Thymus (tissue), 11 donors: ENCODE measurements at regions not wholly inside any gene's neighbourhood (a gene's known extent, or its start where the extent isn't known, plus 50 kb on each side); places are given as distances from the start of the nearest gene placed in this dataset.

Experiments used
- DNase-seq, 9 donors: peaks; one replicate each; pipeline ENCODE4 v3.0.0-alpha.2; 2013; ENCODE audit warnings: low spot score in 9 of 9, low read depth in 6 of 9, missing footprints in 1 of 9
- H3K27ac ChIP-seq, 2 donors: one replicate each; pipeline ENCODE4 v1.5.1; 2013; ENCODE audit warnings: control low read depth in 1 of 2, low read depth in 1 of 2, low read length in 1 of 2, mild to moderate bottlenecking in 1 of 2, moderate library complexity in 1 of 2
- H3K27me3 ChIP-seq, 2 donors: one replicate each; pipeline ENCODE4 v1.5.1; 2013; ENCODE audit warnings: low read length in 1 of 2; ENCODE audit not compliant: control insufficient read depth in 2 of 2, insufficient read depth in 1 of 2
- H3K36me3 ChIP-seq, 2 donors: one replicate each; pipeline ENCODE4 v1.5.1; 2013; ENCODE audit warnings: low read length in 1 of 2, mild to moderate bottlenecking in 1 of 2, moderate library complexity in 1 of 2; ENCODE audit not compliant: control insufficient read depth in 2 of 2, insufficient read depth in 2 of 2
- H3K4me1 ChIP-seq, 2 donors: one replicate each; pipeline ENCODE4 v1.5.1; 2013; ENCODE audit warnings: low read length in 2 of 2; ENCODE audit not compliant: control insufficient read depth in 2 of 2, insufficient read depth in 2 of 2
- H3K4me3 ChIP-seq, 2 donors: one replicate each; pipeline ENCODE4 v1.5.1; 2013; ENCODE audit warnings: low read length in 2 of 2, control low read depth in 1 of 2, mild to moderate bottlenecking in 1 of 2
- H3K9me3 ChIP-seq, 2 donors: one replicate each; pipeline ENCODE4 v1.5.1; 2013; ENCODE audit warnings: low read length in 1 of 2, mild to moderate bottlenecking in 1 of 2; ENCODE audit not compliant: control insufficient read depth in 2 of 2, insufficient read depth in 1 of 2
- WGBS: extraction: QIAGEN DNeasy Blood & Tissue Kit; methylation state at CpG from one replicate; pipeline ENCODE4 v1.1.7; 2013; 5-methylcytosine and 5-hydroxymethylcytosine counted together
- donor health status: healthy.

- Histone ChIP-seq H3K36me3 (no peaks in the 10 kb centered on the region), H3K27ac (no peak overlapping the region), H3K4me3 (no peak overlapping the region), H3K27me3 (peaks cover 9 to 22% of the 10 kb centered on the region in 2 donors), H3K4me1 (no peaks in the 10 kb centered on the region), H3K9me3 (peaks cover 0 to 9% of the 10 kb centered on the region in 2 donors)
- no peak for DNase-seq
- WGBS: 28% methylated on average over 41 of the region's 41 CpGs
These were observed 239.2 kb upstream of the CPNE8 start for GRCh38 chr12:39144613-39145061.

DNA sequence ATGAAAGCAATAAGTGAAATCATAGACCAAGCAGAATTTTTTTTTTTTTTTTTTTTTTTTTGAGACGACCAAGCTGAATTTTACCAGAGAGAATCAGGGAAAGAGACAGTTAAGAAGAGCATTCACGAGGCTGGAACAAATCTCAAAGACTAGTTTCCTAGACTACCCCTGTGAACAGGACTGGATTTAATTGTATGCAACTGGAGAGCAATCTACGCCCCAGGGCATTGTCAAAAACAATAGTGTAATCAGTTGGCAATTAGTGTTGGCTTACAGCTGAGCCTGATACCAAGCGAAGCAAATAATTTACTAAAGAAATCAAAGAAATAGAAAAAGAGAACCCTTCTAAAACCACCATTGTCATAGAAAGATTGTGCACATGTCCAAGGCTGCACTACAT lies 232.9 kb upstream of the CPNE8 start:
- DNase-seq: no peak
- H3K27ac ChIP-seq: no peak overlapping the region
- no peak overlapping the region for H3K4me3 ChIP-seq
- WGBS: 81% methylated on average over 4 of the region's 4 CpGs
- H3K27me3 ChIP-seq: no peaks in the 10 kb centered on the region
- no peaks in the 10 kb centered on the region for H3K4me1 ChIP-seq
- H3K9me3 ChIP-seq: no peaks in the 10 kb centered on the region
- H3K36me3 ChIP-seq: no peaks in the 10 kb centered on the region

GRCh38 chr12:39127401-39127800 lies 222.0 kb upstream of the CPNE8 start:
- Histone ChIP-seq H3K9me3 (peaks cover 0 to 4% of the 10 kb centered on the region in 2 donors), H3K4me1 (no peaks in the 10 kb centered on the region), H3K36me3 (no peaks in the 10 kb centered on the region), H3K27ac (no peak overlapping the region), H3K4me3 (no peak overlapping the region), H3K27me3 (no peaks in the 10 kb centered on the region)
- DNase-seq: no peak
- 86% methylated on average over 4 of the region's 4 CpGs for WGBS

DNA sequence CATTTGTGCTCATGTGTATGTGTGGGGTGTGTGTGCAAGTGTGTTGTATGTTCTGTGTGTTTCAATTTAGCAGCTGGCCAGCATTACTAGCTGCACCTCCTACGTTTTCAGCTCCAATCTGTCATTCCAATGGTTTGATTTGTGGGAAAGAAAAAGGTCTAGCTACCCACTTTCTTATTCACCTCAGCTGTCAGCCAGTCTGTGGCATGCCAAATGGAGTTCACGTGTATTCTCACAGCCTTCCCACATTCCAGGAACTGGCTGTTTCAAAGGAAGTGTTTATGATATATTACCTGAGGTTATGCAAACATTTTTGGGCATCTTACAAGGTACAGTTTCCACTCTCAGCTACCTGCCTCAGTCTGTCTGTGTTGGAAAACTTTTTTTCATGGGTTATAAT lies 220.2 kb upstream of the CPNE8 start:
- no peak overlapping the region for H3K27ac ChIP-seq
- H3K4me3 ChIP-seq: no peak overlapping the region
- 40% methylated on average over 2 of the region's 2 CpGs for WGBS
- H3K4me1 ChIP-seq: no peaks in the 10 kb centered on the region
- H3K9me3 ChIP-seq: peaks cover 0 to 7% of the 10 kb centered on the region in 2 donors
- DNase-seq: no peak
- H3K27me3 ChIP-seq: no peaks in the 10 kb centered on the region
- H3K36me3 ChIP-seq: no peaks in the 10 kb centered on the region

GRCh38 chr12:39124768-39125167 lies 219.4 kb upstream of the CPNE8 start:
- DNase-seq: no peak
- no peaks in the 10 kb centered on the region for H3K36me3 ChIP-seq
- peaks cover 0 to 7% of the 10 kb centered on the region in 2 donors for H3K9me3 ChIP-seq
- H3K27ac ChIP-seq: no peak overlapping the region
- WGBS: 92% methylated on average over 6 of the region's 6 CpGs
- H3K27me3 ChIP-seq: no peaks in the 10 kb centered on the region
- no peaks in the 10 kb centered on the region for H3K4me1 ChIP-seq
- no peak overlapping the region for H3K4me3 ChIP-seq

- Histone ChIP-seq H3K4me1 (no peaks in the 10 kb centered on the region), H3K27ac (no peak overlapping the region), H3K27me3 (no peaks in the 10 kb centered on the region), H3K36me3 (no peaks in the 10 kb centered on the region), H3K9me3 (peaks cover 0 to 7% of the 10 kb centered on the region in 2 donors), H3K4me3 (no peak overlapping the region)
- DNase-seq: no peak
- WGBS: 62% methylated on average over 2 of the region's 2 CpGs
These were observed 218.3 kb upstream of the CPNE8 start for GRCh38 chr12:39123580-39124253.

DNA sequence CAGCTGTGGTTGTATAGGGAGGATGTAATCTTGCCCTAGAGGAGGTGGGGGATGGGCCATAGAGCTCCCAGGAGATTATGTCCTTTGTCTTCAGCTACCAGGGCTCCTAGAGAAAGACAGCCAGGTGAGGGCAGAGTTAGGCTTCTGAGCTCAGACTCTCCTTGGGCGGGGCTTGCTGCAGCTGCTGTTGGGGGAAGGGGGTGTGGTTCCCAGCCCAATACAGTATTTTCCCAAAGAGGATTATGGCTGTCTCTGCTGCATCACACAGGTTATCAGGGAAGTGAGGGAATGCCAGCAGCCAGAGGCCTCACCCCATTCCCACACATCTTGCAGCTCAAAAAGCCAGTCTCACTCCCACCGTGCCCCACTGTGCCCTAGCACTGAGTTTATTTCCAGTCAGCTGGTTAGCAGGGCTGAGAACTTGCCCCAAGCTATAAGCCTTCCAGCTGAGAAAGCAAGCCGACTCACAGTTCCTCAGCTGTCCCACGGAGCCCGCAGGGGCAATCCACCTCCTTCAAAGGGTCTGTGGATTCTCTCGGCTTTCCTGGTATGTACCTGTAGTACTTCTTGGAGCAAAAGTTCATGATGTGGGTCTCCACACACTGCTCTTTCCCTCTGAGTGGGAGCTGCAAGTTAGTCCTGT lies 217.3 kb upstream of the CPNE8 start:
- Histone ChIP-seq H3K27me3 (no peaks in the 10 kb centered on the region), H3K4me1 (no peaks in the 10 kb centered on the region), H3K9me3 (peaks cover 0 to 7% of the 10 kb centered on the region in 2 donors), H3K27ac (no peak overlapping the region), H3K4me3 (no peak overlapping the region), H3K36me3 (no peaks in the 10 kb centered on the region)
- 93% methylated on average over 6 of the region's 6 CpGs for WGBS
- DNase-seq: no peak

- Histone ChIP-seq H3K36me3 (no peaks in the 10 kb centered on the region), H3K27me3 (no peaks in the 10 kb centered on the region), H3K9me3 (no peaks in the 10 kb centered on the region), H3K27ac (no peak overlapping the region), H3K4me1 (no peaks in the 10 kb centered on the region), H3K4me3 (no peak overlapping the region)
- 100% methylated on average over 2 of the region's 2 CpGs for WGBS
- DNase-seq: no peak
These were observed 211.5 kb upstream of the CPNE8 start for GRCh38 chr12:39116861-39117260.

DNA sequence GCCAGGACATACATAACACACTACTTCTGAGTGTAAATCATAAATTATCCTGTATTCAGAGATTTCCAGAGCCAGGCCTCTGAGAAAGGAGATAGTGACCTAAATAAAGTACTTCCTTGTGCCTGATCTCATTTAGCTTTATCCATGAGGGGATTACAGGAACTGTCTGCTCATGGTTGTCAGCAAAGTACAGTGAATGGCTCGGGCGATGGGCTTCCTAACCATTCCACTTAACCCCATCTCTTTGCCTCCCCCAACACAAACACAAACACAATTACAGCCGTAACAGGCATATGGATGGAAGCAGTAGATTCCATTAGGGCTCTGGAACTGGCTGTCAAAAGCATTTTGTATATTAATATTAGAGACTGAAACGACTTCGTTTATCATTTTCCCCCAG lies 206.7 kb upstream of the CPNE8 start:
- no peaks in the 10 kb centered on the region for H3K27me3 ChIP-seq
- H3K36me3 ChIP-seq: no peaks in the 10 kb centered on the region
- H3K27ac ChIP-seq: no peak overlapping the region
- no peaks in the 10 kb centered on the region for H3K4me1 ChIP-seq
- H3K9me3 ChIP-seq: no peaks in the 10 kb centered on the region
- no peak overlapping the region for H3K4me3 ChIP-seq
- whole genome bisulfite sequencing: 93% methylated on average over 5 of the region's 5 CpGs
- no peak for DNase-seq
